ENCODE measurements at regions not wholly inside any gene's neighbourhood (a gene's known extent, or its start where the extent isn't known, plus 50 kb on each side); places are given as distances from the start of the nearest gene placed in this dataset.

GRCh38 chr1:55640708-55641473 is 425.7 kb upstream of the USP24 start:
- no peak for TF ChIP-seq POLR2AphosphoS5 (IDR thresholded peaks at IDR 0.05; ENCODE audit: low read depth, low read length)
- TF ChIP-seq POLR2A (IDR thresholded peaks at IDR 0.05; ENCODE audit: low read depth, low read length): no peak
- no peak for TF ChIP-seq POU2F2 (IDR thresholded peaks at IDR 0.05; ENCODE audit: low read depth, low read length)
